ENCODE measurements at regions not wholly inside any gene's neighbourhood (a gene's known extent, or its start where the extent isn't known, plus 50 kb on each side); places are given as distances from the start of the nearest gene placed in this dataset.

DNA sequence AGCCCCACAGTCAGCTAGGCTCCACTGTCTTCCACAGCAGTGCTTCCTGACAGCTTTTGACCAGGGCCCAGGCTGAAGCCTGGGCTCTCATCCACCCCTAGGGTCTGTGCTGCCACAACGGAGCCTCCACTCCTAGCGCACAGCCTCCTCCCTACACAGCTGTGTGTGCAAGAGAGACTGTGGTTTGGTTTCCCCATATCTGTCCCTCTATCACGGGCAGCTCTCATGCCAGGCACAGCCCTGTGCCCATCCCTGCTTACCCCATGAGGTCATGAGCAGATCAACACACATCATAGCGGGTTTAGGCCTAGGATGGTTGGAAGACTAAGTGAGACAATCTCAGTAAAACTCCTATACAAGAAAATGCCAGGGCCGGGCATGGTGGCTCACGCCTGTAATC lies 61.7 kb upstream of the PLXNA4 start:
- no peak for TF ChIP-seq POLR2A (IDR thresholded peaks at IDR 0.05; ENCODE audit: low read length)
- no peak for TF ChIP-seq GATA1 (IDR thresholded peaks at IDR 0.05; ENCODE audit: low read depth, low read length)
